Astrocyte of the cerebellum (primary cell): ENCODE measurements at regions not wholly inside any gene's neighbourhood (a gene's known extent, or its start where the extent isn't known, plus 50 kb on each side); places are given as distances from the start of the nearest gene placed in this dataset.

Experiments used
- DNase-seq: peaks from one replicate; pipeline ENCODE4 v3.0.0-alpha.2; 2011; ENCODE audit warnings: low read depth
- H3K4me3 ChIP-seq: 2 replicates; pipeline ENCODE4 v1.5.1; 2011; ENCODE audit warnings: mild to moderate bottlenecking, low read depth, low read length, moderate library complexity
- CTCF ChIP-seq: IDR thresholded peaks from 2 replicates; pipeline ENCODE4 v1.5.1; 2012; ENCODE audit warnings: low read length, low read depth, moderate library complexity, mild to moderate bottlenecking; ENCODE audit errors: missing control alignments
- in situ Hi-C: cut with HindIII; loops from 2 replicates; pipeline ENCODE4 v1.10.0; 2017; ENCODE audit warnings: low sequenced_read_pairs

GRCh38 chr15:69685512-69686452 is 233.2 kb downstream of the RPLP1 start:
- no peak overlapping the region for H3K4me3 ChIP-seq
- in situ Hi-C loops, result no loop called here
- no peak for TF ChIP-seq CTCF
- no peak for DNase-seq

- in situ Hi-C loops, result no loop called here
- no peak for TF ChIP-seq CTCF
- no peak for DNase-seq
- no peak overlapping the region for H3K4me3 ChIP-seq
These were observed 234.0 kb downstream of the RPLP1 start for GRCh38 chr15:69686626-69687025.

GRCh38 chr15:69689133-69689532 is 236.5 kb downstream of the RPLP1 start:
- no peak overlapping the region for H3K4me3 ChIP-seq
- no peak for DNase-seq
- no peak for TF ChIP-seq CTCF
- in situ Hi-C loops, result no loop called here

GRCh38 chr15:69691307-69692015 is 238.8 kb downstream of the RPLP1 start:
- H3K4me3 ChIP-seq, result no peak overlapping the region
- no peak for TF ChIP-seq CTCF
- in situ Hi-C loops, result no loop called here
- no peak for DNase-seq

GRCh38 chr15:69692342-69692741 is 239.7 kb downstream of the RPLP1 start:
- in situ Hi-C loops, result no loop called here
- no peak overlapping the region for H3K4me3 ChIP-seq
- DNase-seq, result no peak
- TF ChIP-seq CTCF, result no peak

GRCh38 chr15:69693059-69693458 is 240.4 kb downstream of the RPLP1 start:
- H3K4me3 ChIP-seq, result no peak overlapping the region
- no peak for TF ChIP-seq CTCF
- in situ Hi-C loops, result no loop called here
- no peak for DNase-seq
